Naive thymus-derived CD4-positive, alpha-beta T cell (primary cell): ENCODE measurements at regions not wholly inside any gene's neighbourhood (a gene's known extent, or its start where the extent isn't known, plus 50 kb on each side); places are given as distances from the start of the nearest gene placed in this dataset.

ENCODE experiments used
- ATAC-seq: fragments of 150-1000 bp; cut with Tn5 transposase; 2 replicates; pipeline ENCODE4 v1.10.0; 2021; ENCODE audit warnings: mild to moderate bottlenecking, moderate library complexity
- CTCF ChIA-PET: fragments of 350-600 bp; sonication (Branson Sonifier 250); formaldehyde crosslinking; loops from one replicate; lab custom pipeline; 2021; ENCODE audit warnings: antibody characterized with exemption; lab: Charles Lee
- POLR2A ChIA-PET: fragments of 350-600 bp; sonication (Branson Sonifier 250); formaldehyde crosslinking; loops from one replicate; lab custom pipeline; 2021; ENCODE audit warnings: antibody characterized with exemption, inconsistent platforms; lab: Charles Lee
- DNase-seq, 9 donors: peaks; one replicate each; pipeline versions ENCODE4 v3.0.0 to v3.0.0-alpha.2; 2020 to 2022; ENCODE audit warnings: mixed read lengths in 1 of 9
- H3K27ac ChIP-seq: one replicate; pipeline ENCODE4 v1.7.0; 2013; ENCODE audit warnings: mild to moderate bottlenecking, low read depth, low read length, moderate library complexity
- H3K27me3 ChIP-seq, 2 donors: one replicate each; pipeline ENCODE4 v1.7.0; 2013; ENCODE audit warnings: low read length in 2 of 2, mild to moderate bottlenecking in 2 of 2, moderate library complexity in 2 of 2; ENCODE audit not compliant: control insufficient read depth in 2 of 2, insufficient read depth in 2 of 2
- H3K36me3 ChIP-seq, 3 experiments: 1 replicate in 2 of 3; 2 replicates in 1 of 3; pipeline ENCODE4 v1.7.0; 2013; ENCODE audit warnings: low read length in 3 of 3, mild to moderate bottlenecking in 3 of 3, moderate library complexity in 1 of 3; ENCODE audit not compliant: insufficient read depth in 3 of 3, control insufficient read depth in 2 of 3
- H3K4me1 ChIP-seq, 2 donors: one replicate each; pipeline ENCODE4 v1.7.0; 2013; ENCODE audit warnings: low read length in 2 of 2, mild to moderate bottlenecking in 2 of 2, moderate library complexity in 1 of 2; ENCODE audit not compliant: control insufficient read depth in 2 of 2, insufficient read depth in 2 of 2
- H3K4me3 ChIP-seq: 2 replicates; pipeline ENCODE4 v1.7.0; 2013; ENCODE audit warnings: mild to moderate bottlenecking, low read length
- H3K9me3 ChIP-seq, 3 experiments: 1 replicate in 2 of 3; 2 replicates in 1 of 3; pipeline ENCODE4 v1.7.0; 2013; ENCODE audit warnings: low read length in 3 of 3; ENCODE audit not compliant: control insufficient read depth in 2 of 3
- H3K27ac Mint-ChIP-seq, 9 donors: one replicate each; pipeline ENCODE4 v1.8.0; 2020 to 2022; ENCODE audit warnings: mixed read lengths in 9 of 9, mild to moderate bottlenecking in 8 of 9, moderate library complexity in 5 of 9, inconsistent platforms in 2 of 9
- H3K27me3 Mint-ChIP-seq, 5 donors: one replicate each; pipeline ENCODE4 v1.8.0; 2021 to 2022; ENCODE audit warnings: mixed read lengths in 5 of 5, mild to moderate bottlenecking in 1 of 5
- H3K36me3 Mint-ChIP-seq, 5 donors: one replicate each; pipeline ENCODE4 v1.8.0; 2020 to 2022; ENCODE audit warnings: mixed read lengths in 5 of 5, mild to moderate bottlenecking in 3 of 5, inconsistent platforms in 1 of 5
- H3K4me1 Mint-ChIP-seq, 7 donors: one replicate each; pipeline ENCODE4 v1.8.0; 2020 to 2022; ENCODE audit warnings: mixed read lengths in 7 of 7, mild to moderate bottlenecking in 3 of 7, inconsistent platforms in 1 of 7
- H3K4me3 Mint-ChIP-seq, 10 donors: one replicate each; pipeline ENCODE4 v1.8.0; 2020 to 2022; ENCODE audit warnings: mild to moderate bottlenecking in 10 of 10, mixed read lengths in 10 of 10, moderate library complexity in 6 of 10, inconsistent platforms in 2 of 10
- H3K9me3 Mint-ChIP-seq, 11 donors: one replicate each; pipeline ENCODE4 v1.8.0; 2020 to 2022; ENCODE audit warnings: mixed read lengths in 11 of 11, mild to moderate bottlenecking in 4 of 11, inconsistent platforms in 1 of 11, moderate library complexity in 1 of 11
- intact Hi-C, 2 donors: fragments of 100-400 bp; cut with micrococcal nuclease; formaldehyde crosslinking; loops; one replicate each; pipeline ENCODE4 v1.15.1; 2023

- intact Hi-C loops: no loop called here
- H3K4me1 ChIP-seq: no peaks in the 10 kb centered on the region
- H3K27ac Mint-ChIP-seq: no peak overlapping the region
- H3K4me3 Mint-ChIP-seq: no peak overlapping the region
- no peaks in the 10 kb centered on the region for H3K36me3 ChIP-seq
- peaks cover 0 to 15% (median 0%) of the 10 kb centered on the region in 5 donors for H3K27me3 Mint-ChIP-seq
- ATAC-seq (no peak), DNase-seq (no peak)
- no peaks in the 10 kb centered on the region for H3K4me1 Mint-ChIP-seq
- H3K27me3 ChIP-seq: no peaks in the 10 kb centered on the region
- no peaks in the 10 kb centered on the region for H3K36me3 Mint-ChIP-seq
- no peaks in the 10 kb centered on the region for H3K9me3 ChIP-seq
- no peak overlapping the region for H3K4me3 ChIP-seq
- no peak overlapping the region for H3K27ac ChIP-seq
- ChIA-PET CTCF (no interaction called here), POLR2A (no interaction called here)
- no peaks in the 10 kb centered on the region for H3K9me3 Mint-ChIP-seq
Observed at GRCh38 chr15:69529141-69529540, 76.5 kb downstream of the RPLP1 start.

- Histone ChIP-seq H3K9me3 (no peaks in the 10 kb centered on the region), H3K4me3 (no peak overlapping the region), H3K27me3 (no peaks in the 10 kb centered on the region), H3K4me1 (no peaks in the 10 kb centered on the region), H3K27ac (no peak overlapping the region), H3K36me3 (no peaks in the 10 kb centered on the region)
- ATAC-seq (no peak), DNase-seq (no peak)
- no peak overlapping the region for H3K4me3 Mint-ChIP-seq
- H3K27me3 Mint-ChIP-seq: peaks cover 0 to 12% (median 0%) of the 10 kb centered on the region in 5 donors
- POLR2A ChIA-PET: no interaction called here
- peaks cover 0 to 2% (median 0%) of the 10 kb centered on the region in 7 donors for H3K4me1 Mint-ChIP-seq
- CTCF ChIA-PET: no interaction called here
- H3K27ac Mint-ChIP-seq: no peak overlapping the region
- no peaks in the 10 kb centered on the region for H3K9me3 Mint-ChIP-seq
- intact Hi-C loops: no loop called here
- no peaks in the 10 kb centered on the region for H3K36me3 Mint-ChIP-seq
Observed at GRCh38 chr15:69529961-69530633, 77.5 kb downstream of the RPLP1 start.

GRCh38 chr15:69530991-69531664 is 78.5 kb downstream of the RPLP1 start:
- Histone ChIP-seq H3K9me3 (no peaks in the 10 kb centered on the region), H3K27ac (no peak overlapping the region), H3K36me3 (no peaks in the 10 kb centered on the region), H3K4me1 (no peaks in the 10 kb centered on the region), H3K4me3 (no peak overlapping the region), H3K27me3 (no peaks in the 10 kb centered on the region)
- peaks cover 0 to 18% (median 0%) of the 10 kb centered on the region in 5 donors for H3K27me3 Mint-ChIP-seq
- no peaks in the 10 kb centered on the region for H3K36me3 Mint-ChIP-seq
- POLR2A ChIA-PET: no interaction called here
- H3K4me1 Mint-ChIP-seq: peaks cover 0 to 2% (median 0%) of the 10 kb centered on the region in 7 donors
- no peak for DNase-seq
- ATAC-seq: no peak
- H3K9me3 Mint-ChIP-seq: no peaks in the 10 kb centered on the region
- H3K27ac Mint-ChIP-seq: no peak overlapping the region
- no peak overlapping the region for H3K4me3 Mint-ChIP-seq
- CTCF ChIA-PET: no interaction called here
- intact Hi-C loops: no loop called here

GRCh38 chr15:69531665-69532027 is 79.0 kb downstream of the RPLP1 start:
- Mint-ChIP-seq H3K36me3 (no peaks in the 10 kb centered on the region), H3K4me3 (no peak overlapping the region), H3K27ac (no peak overlapping the region), H3K4me1 (peaks cover 0 to 2% (median 0%) of the 10 kb centered on the region in 7 donors), H3K27me3 (peaks cover 0 to 20% (median 0%) of the 10 kb centered on the region in 5 donors), H3K9me3 (no peaks in the 10 kb centered on the region)
- ChIA-PET CTCF (no interaction called here), POLR2A (no interaction called here)
- intact Hi-C loops: no loop called here
- H3K4me1 ChIP-seq: no peaks in the 10 kb centered on the region
- DNase-seq: no peak
- H3K27me3 ChIP-seq: no peaks in the 10 kb centered on the region
- no peak for ATAC-seq
- H3K9me3 ChIP-seq: no peaks in the 10 kb centered on the region
- no peak overlapping the region for H3K4me3 ChIP-seq
- no peaks in the 10 kb centered on the region for H3K36me3 ChIP-seq
- H3K27ac ChIP-seq: no peak overlapping the region

- no peak overlapping the region for H3K27ac Mint-ChIP-seq
- no peaks in the 10 kb centered on the region for H3K9me3 ChIP-seq
- intact Hi-C loops: no loop called here
- CTCF ChIA-PET: no interaction called here
- no peak overlapping the region for H3K4me3 Mint-ChIP-seq
- peaks cover 0 to 23% (median 0%) of the 10 kb centered on the region in 5 donors for H3K27me3 Mint-ChIP-seq
- no peak for ATAC-seq
- POLR2A ChIA-PET: no interaction called here
- H3K36me3 ChIP-seq: no peaks in the 10 kb centered on the region
- peaks cover 0 to 2% (median 0%) of the 10 kb centered on the region in 7 donors for H3K4me1 Mint-ChIP-seq
- DNase-seq: no peak
- H3K9me3 Mint-ChIP-seq: no peaks in the 10 kb centered on the region
- H3K4me1 ChIP-seq: no peaks in the 10 kb centered on the region
- H3K27me3 ChIP-seq: no peaks in the 10 kb centered on the region
- no peak overlapping the region for H3K27ac ChIP-seq
- no peaks in the 10 kb centered on the region for H3K36me3 Mint-ChIP-seq
- no peak overlapping the region for H3K4me3 ChIP-seq
Observed at GRCh38 chr15:69532066-69532465, 79.4 kb downstream of the RPLP1 start.

DNA sequence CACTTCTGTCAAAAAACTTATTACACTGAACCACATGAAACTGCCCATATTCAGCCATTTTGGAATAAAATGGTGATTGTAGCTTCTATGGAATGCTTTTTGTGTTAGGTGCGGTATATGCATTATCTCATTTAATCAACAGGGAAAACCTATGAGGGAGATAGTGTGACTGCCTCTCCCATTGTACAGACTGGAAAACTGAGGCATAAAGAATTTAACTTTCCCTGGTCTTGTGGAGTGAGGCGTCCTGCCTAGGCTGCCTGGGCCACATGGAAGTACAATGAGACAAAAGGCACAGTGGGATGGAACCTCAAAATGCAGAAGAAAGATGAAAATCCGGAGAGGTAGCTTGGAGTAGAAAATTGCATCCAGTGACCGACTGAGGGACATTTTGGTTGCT is 80.2 kb downstream of the RPLP1 start:
- H3K36me3 Mint-ChIP-seq: no peaks in the 10 kb centered on the region
- H3K4me3 Mint-ChIP-seq: no peak overlapping the region
- H3K27ac Mint-ChIP-seq: no peak overlapping the region
- no peaks in the 10 kb centered on the region for H3K36me3 ChIP-seq
- DNase-seq: no peak
- ChIA-PET CTCF (no interaction called here), POLR2A (no interaction called here)
- intact Hi-C loops: no loop called here
- H3K4me3 ChIP-seq: no peak overlapping the region
- H3K27ac ChIP-seq: no peak overlapping the region
- no peaks in the 10 kb centered on the region for H3K4me1 ChIP-seq
- peaks cover 0 to 2% (median 0%) of the 10 kb centered on the region in 7 donors for H3K4me1 Mint-ChIP-seq
- H3K27me3 ChIP-seq: no peaks in the 10 kb centered on the region
- H3K9me3 Mint-ChIP-seq: no peaks in the 10 kb centered on the region
- peaks cover 0 to 23% (median 0%) of the 10 kb centered on the region in 5 donors for H3K27me3 Mint-ChIP-seq
- no peaks in the 10 kb centered on the region for H3K9me3 ChIP-seq
- ATAC-seq: no peak

- Histone ChIP-seq H3K9me3 (no peaks in the 10 kb centered on the region), H3K36me3 (no peaks in the 10 kb centered on the region), H3K27me3 (no peaks in the 10 kb centered on the region), H3K4me1 (no peaks in the 10 kb centered on the region), H3K27ac (no peak overlapping the region), H3K4me3 (no peak overlapping the region)
- intact Hi-C loops: no loop called here
- peaks cover 0 to 23% (median 0%) of the 10 kb centered on the region in 5 donors for H3K27me3 Mint-ChIP-seq
- no peaks in the 10 kb centered on the region for H3K9me3 Mint-ChIP-seq
- no peak overlapping the region for H3K4me3 Mint-ChIP-seq
- peaks cover 0 to 4% (median 0%) of the 10 kb centered on the region in 7 donors for H3K4me1 Mint-ChIP-seq
- ChIA-PET CTCF (no interaction called here), POLR2A (no interaction called here)
- ATAC-seq (no peak), DNase-seq (no peak)
- H3K27ac Mint-ChIP-seq: no peak overlapping the region
- no peaks in the 10 kb centered on the region for H3K36me3 Mint-ChIP-seq
Observed at GRCh38 chr15:69533522-69533921, 80.9 kb downstream of the RPLP1 start.
